Daoy (cell line): ENCODE measurements at regions not wholly inside any gene's neighbourhood (a gene's known extent, or its start where the extent isn't known, plus 50 kb on each side); places are given as distances from the start of the nearest gene placed in this dataset.
"Not testable (repeated sequence)": the region's sequence is repeated elsewhere in the genome, so short reads cannot be mapped to it uniquely, and the experiment has no call there.

ENCODE experiments used
- DNase-seq: peaks from one replicate; pipeline ENCODE4 v3.0.0-alpha.2; 2015; ENCODE audit warnings: low read depth

DNA sequence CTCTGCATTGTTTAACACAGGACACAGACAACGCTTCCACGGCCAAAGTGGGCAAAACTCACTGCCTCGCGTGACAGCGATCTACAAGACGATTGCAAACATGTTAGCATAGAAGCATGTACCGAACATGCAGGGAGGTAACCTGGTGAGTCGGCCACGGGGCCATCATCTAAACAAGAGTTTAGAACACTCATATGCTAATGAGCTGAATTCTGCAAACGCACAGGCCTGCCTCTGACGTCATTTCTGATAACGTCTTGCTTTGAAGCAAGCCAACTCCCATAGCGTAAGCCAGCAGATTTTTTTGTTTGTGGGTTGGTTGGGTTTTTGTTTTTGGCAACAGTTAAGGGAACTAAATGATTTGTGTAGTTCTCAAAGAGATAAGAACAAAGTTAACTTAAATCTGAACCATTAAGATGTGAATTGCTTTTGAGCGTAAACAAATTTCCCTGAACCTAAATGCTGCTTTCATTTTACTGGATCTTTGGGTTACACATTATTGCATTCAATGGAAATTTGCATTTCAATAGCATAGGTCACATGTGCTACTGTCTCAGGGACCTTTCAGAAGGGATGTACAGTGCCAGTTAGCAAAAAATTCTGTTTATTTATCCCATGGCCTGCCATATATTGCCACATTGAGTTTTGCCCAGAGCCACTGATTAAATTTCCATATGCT is 184.5 kb upstream of the PDE10A start:
- no peak for DNase-seq

DNA sequence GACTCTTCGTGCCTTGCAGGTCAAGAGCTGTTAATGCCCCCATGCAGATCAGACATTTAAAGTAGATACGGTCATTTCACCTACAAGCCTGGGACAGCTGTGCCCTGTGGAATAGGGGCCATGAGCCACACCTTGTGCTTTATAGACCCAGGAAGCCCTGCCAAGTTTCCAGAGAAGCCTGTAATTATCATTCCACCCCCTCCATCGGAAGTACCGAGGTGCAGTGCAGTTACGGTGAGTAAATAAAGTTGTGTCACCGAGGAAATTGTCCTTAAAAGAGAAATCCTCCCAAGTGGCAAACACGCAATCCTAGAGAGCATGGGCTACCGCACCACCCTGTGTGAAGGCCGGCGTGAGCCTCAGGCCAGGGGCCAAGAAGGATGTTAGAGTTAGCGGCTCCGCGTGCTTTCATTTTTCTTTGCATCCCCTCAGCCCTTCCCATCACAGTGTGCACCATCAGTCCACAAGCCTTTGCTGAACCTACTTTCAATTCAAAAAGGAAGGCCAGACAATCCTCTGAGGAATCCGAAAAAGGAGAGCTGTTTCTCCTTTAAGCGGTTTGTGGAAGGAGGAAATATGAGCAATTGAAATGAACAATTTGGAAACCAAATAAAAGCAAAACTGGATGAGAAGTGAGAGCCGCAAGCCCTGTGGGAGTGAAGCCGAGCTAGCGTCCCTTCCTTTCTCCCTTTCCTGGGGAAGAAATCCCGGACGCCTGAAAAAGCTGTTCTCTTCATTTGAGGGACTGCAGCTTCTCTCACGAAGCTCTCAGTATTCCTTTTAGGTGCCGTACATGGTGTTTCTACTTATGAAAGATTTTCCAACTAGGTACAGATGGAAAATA is 183.3 kb upstream of the PDE10A start:
- peak; percentile 22 for DNase-seq

DNA sequence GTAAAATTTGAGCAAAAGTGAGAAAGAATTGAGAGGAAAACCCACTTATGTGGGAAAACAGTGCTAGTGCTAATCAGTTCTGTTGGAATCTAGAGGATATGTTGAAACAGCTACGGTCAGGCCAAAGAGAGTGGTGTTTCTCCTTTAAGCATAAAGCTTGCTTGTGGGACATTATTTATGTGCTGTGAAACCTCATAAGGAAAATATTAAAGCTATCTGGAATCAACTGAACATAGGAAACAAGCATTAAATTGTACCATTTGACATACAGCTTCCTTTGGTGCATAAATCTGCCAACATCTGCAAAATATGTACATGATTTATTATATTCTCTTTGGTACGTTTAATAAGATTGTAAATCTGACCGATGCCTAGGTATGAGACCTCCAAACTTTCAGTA is 182.5 kb upstream of the PDE10A start:
- DNase-seq = no peak

- no peak for DNase-seq
These were observed 181.8 kb upstream of the PDE10A start for GRCh38 chr6:165844801-165845364.

DNA sequence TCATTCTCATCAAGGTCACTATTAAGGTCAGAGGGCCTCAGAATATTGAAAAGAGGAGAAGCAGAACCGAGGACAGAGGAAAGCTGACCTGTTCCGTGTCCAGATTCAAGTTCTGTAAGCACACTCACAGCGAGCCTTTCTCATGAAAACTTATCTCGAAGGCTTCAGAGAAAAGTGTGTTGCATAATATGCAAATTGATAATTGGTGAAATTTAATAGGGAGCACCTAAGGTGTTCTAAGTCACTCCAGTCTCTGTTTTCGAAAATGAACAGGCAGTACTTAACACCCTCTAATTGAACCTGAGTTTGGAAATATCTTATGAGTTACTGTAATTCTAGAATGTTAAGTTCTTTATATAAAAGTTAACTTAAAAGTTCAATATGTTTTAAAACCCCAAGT is 181.2 kb upstream of the PDE10A start:
- DNase-seq = no peak

- DNase-seq = no peak
These were observed 180.6 kb upstream of the PDE10A start for GRCh38 chr6:165843568-165844113.

DNA sequence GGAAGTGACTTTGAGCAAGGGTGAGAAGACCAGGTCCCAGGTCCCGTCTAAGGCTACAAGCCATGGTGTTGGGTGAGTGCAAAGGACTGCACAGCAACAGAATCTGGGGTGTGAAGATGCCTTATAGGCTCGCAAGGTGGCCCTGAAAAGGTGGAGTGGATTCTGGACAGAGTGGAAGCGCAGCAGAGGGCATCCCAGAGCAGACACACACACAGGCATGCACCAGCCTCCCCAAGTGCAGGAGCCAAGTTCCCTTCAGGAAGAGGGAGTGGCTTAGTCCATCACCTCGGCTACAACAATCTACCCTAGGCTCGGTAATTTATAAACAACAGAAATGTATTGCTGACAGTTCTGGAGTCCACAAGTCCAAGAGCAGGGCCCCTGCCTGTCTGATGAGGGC is 180.1 kb upstream of the PDE10A start:
- no peak for DNase-seq

- no peak for DNase-seq
These were observed 179.4 kb upstream of the PDE10A start for GRCh38 chr6:165842281-165842936.

DNA sequence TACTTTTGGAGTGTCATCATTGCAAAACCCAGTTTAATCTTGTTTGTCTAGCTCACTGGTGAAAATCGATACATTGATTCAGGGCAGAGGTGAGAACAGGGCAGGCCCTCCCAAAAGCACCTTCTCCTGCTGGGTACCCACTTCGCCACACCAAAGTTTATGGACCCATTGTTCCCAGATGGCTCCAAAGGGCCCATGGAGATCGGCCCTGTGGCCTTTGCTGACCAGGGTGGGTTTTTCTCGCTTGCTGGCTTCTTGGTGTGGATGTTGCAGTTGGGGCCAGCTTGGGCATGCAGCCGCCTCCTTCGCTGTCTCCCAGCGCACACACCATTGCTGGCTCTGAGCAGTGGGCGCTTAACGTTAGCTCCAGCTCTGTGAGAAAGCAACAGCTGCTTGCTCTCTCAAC is 178.1 kb upstream of the PDE10A start:
- no peak for DNase-seq

GRCh38 chr6:165837948-165838745 is 175.1 kb upstream of the PDE10A start:
- DNase-seq = no peak

GRCh38 chr6:165836648-165837047 is 173.6 kb upstream of the PDE10A start:
- DNase-seq = not testable (repeated sequence)

DNA sequence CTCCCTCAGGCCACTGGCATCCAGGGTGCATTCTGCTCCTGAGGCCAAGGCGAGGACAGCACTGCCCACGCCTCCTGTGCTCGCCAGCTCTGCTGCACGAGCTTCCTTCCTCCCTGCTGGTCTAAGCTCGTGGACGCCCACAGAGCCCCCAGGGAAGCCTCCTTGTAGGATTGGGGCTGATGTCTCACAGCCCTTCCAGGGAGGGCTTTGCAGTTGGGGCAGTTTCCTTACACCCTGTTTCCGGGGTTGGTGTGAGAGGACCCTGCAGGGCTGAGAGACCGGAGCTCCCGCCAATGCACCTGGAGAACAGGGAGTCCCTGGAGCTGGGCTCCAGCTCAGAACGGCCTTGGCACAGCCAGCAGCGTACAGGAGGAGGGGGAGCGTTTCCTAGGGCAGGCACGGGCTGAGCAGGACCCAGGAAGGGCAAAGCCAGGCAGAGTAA is 172.4 kb upstream of the PDE10A start:
- no peak for DNase-seq

- DNase-seq = peak; percentile 69
These were observed 171.7 kb upstream of the PDE10A start for GRCh38 chr6:165834613-165835259.

DNA sequence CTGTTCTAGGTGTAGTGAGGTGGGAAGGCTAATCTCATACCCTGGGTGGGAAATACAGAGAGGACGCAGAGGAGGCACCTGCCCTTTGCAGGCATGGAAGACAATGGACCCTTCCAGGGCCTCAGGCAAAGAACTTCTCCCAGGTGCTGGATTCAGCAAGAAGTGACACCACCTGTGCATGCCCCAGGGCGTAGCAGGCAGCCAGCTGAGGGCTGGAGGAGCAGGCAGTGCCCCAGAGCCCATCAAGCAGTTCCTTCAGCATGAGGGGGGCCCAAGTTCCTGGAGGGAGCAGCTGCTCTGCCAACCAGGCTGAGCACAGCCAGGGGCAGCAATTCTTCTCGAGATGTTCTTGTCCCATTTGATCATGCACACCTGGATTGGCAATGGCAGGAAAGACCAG is 170.3 kb upstream of the PDE10A start:
- no peak for DNase-seq

- no peak for DNase-seq
These were observed 168.9 kb upstream of the PDE10A start for GRCh38 chr6:165831812-165832510.

GRCh38 chr6:165830761-165831160 is 167.7 kb upstream of the PDE10A start:
- DNase-seq = no peak

DNA sequence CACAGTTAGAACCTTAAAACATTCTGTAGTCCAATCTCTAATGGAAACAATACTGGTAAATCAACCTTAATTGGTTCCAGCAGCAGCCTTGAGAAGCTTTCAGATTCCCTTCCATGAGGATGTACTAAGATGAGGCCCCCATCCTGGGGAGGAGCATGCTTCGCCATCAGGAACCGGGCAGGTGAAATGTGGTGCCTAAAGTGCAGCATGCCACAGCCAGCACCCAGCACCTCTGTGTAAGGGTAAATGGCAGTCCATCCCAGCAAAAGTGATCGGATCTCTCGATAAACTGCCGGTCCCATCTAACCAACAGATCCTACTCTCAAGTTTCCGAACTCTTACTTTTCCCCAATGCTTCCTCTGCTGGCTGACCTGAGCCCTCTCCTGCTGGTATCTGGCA is 166.3 kb upstream of the PDE10A start:
- no peak for DNase-seq

- DNase-seq = no peak
These were observed 164.1 kb upstream of the PDE10A start for GRCh38 chr6:165827190-165827518.

DNA sequence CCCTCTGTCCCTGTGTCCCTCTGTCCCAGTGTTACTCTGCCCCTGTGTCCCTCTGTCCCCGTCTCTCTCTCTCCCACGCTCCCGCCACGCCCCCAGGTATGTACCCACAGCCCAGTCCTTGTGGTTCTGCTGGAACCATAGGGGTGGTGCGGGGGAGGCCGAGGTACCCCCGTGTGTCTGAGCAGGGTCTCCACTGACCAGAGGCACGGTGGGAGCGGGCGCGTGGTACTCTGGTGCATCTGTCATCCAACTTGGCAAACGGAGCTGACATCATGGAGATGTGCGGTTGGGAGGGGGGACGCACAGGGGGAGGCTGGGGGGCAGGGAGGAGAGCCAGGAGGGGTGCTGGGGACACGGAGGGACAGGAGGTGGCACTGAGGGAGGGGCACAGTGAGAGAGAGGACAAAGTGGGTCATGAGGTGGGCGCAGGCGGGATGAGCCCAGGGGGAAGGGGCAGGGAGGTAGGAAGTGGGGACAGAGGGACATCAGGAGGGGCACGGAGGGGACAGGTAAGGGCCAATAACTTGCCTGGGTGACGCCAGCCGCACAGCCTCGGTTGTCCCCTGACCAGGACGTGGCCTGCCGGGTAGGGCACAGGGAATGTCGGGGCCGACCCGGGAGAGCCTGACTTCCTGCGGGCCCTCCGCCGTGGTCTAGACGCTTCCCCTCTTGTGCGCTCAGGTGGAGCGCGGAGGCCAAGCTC is 163.6 kb upstream of the PDE10A start:
- DNase-seq = no peak
